Nephron progenitor cell (in vitro differentiated cells): ENCODE measurements at regions not wholly inside any gene's neighbourhood (a gene's known extent, or its start where the extent isn't known, plus 50 kb on each side); places are given as distances from the start of the nearest gene placed in this dataset.

Experiments
- DNase-seq: peaks from one replicate; pipeline ENCODE4 v3.0.0; 2021
- H3K27ac Mint-ChIP-seq: 2 replicates; pipeline ENCODE4 v1.8.0; 2021; ENCODE audit warnings: mild to moderate bottlenecking, moderate library complexity, mixed read lengths
- H3K27me3 Mint-ChIP-seq: 2 replicates; pipeline ENCODE4 v1.8.0; 2021; ENCODE audit warnings: mild to moderate bottlenecking, low read depth, mixed read lengths; ENCODE audit not compliant: poor library complexity
- H3K36me3 Mint-ChIP-seq: 2 replicates; pipeline ENCODE4 v1.8.0; 2021; ENCODE audit warnings: low read depth, mixed read lengths
- H3K4me1 Mint-ChIP-seq: 2 replicates; pipeline ENCODE4 v1.8.0; 2021; ENCODE audit warnings: mixed read lengths
- H3K4me3 Mint-ChIP-seq: 2 replicates; pipeline ENCODE4 v1.8.0; 2021; ENCODE audit warnings: mild to moderate bottlenecking, moderate library complexity, mixed read lengths
- H3K9me3 Mint-ChIP-seq: 2 replicates; pipeline ENCODE4 v1.8.0; 2021; ENCODE audit warnings: mild to moderate bottlenecking, moderate library complexity, mixed read lengths
- CTCF ChIP-seq: fragments of 200-600 bp; sonication (generic); IDR thresholded peaks from 2 replicates; pipeline ENCODE4 v1.5.0; 2021; ENCODE audit warnings: antibody characterized with exemption

- DNase-seq = no peak
- peaks cover 9% of the 10 kb centered on the region for H3K4me1 Mint-ChIP-seq
- no peaks in the 10 kb centered on the region for H3K9me3 Mint-ChIP-seq
- no peak for TF ChIP-seq CTCF
- no peaks in the 10 kb centered on the region for H3K36me3 Mint-ChIP-seq
- no peak overlapping the region for H3K27ac Mint-ChIP-seq
- H3K27me3 Mint-ChIP-seq = no peaks in the 10 kb centered on the region
- no peak overlapping the region for H3K4me3 Mint-ChIP-seq
Measured at GRCh38 chr13:58300974-58301681, 669.6 kb downstream of the PCDH17 start.

GRCh38 chr13:58302349-58302748, 670.8 kb downstream of the PCDH17 start:
- no peak for TF ChIP-seq CTCF
- no peaks in the 10 kb centered on the region for H3K36me3 Mint-ChIP-seq
- no peaks in the 10 kb centered on the region for H3K4me1 Mint-ChIP-seq
- DNase-seq = no peak
- H3K9me3 Mint-ChIP-seq = no peaks in the 10 kb centered on the region
- no peak overlapping the region for H3K4me3 Mint-ChIP-seq
- no peak overlapping the region for H3K27ac Mint-ChIP-seq
- H3K27me3 Mint-ChIP-seq = no peaks in the 10 kb centered on the region

GRCh38 chr13:58306062-58306461, 674.5 kb downstream of the PCDH17 start:
- Mint-ChIP-seq H3K4me3 (no peak overlapping the region), H3K36me3 (no peaks in the 10 kb centered on the region), H3K9me3 (no peaks in the 10 kb centered on the region), H3K4me1 (no peaks in the 10 kb centered on the region), H3K27ac (no peak overlapping the region), H3K27me3 (no peaks in the 10 kb centered on the region)
- no peak for DNase-seq
- TF ChIP-seq CTCF = no peak

- Mint-ChIP-seq H3K27me3 (no peaks in the 10 kb centered on the region), H3K4me1 (peaks cover 22% of the 10 kb centered on the region), H3K36me3 (no peaks in the 10 kb centered on the region), H3K4me3 (no peak overlapping the region), H3K27ac (no peak overlapping the region), H3K9me3 (no peaks in the 10 kb centered on the region)
- TF ChIP-seq CTCF = no peak
- DNase-seq = no peak
Measured at GRCh38 chr13:58313219-58313618, 681.7 kb downstream of the PCDH17 start.

- TF ChIP-seq CTCF = no peak
- Mint-ChIP-seq H3K4me3 (no peak overlapping the region), H3K27ac (no peak overlapping the region), H3K4me1 (peaks cover 22% of the 10 kb centered on the region), H3K36me3 (no peaks in the 10 kb centered on the region), H3K27me3 (no peaks in the 10 kb centered on the region), H3K9me3 (no peaks in the 10 kb centered on the region)
- no peak for DNase-seq
Measured at GRCh38 chr13:58318495-58319167, 687.1 kb downstream of the PCDH17 start.

- Mint-ChIP-seq H3K27me3 (no peaks in the 10 kb centered on the region), H3K27ac (no peak overlapping the region), H3K4me3 (no peak overlapping the region), H3K9me3 (no peaks in the 10 kb centered on the region), H3K36me3 (no peaks in the 10 kb centered on the region), H3K4me1 (no peaks in the 10 kb centered on the region)
- no peak for TF ChIP-seq CTCF
- no peak for DNase-seq
Measured at GRCh38 chr13:58324161-58324560, 692.6 kb downstream of the PCDH17 start.
